ENCODE measurements at regions not wholly inside any gene's neighbourhood (a gene's known extent, or its start where the extent isn't known, plus 50 kb on each side); places are given as distances from the start of the nearest gene placed in this dataset.

DNA sequence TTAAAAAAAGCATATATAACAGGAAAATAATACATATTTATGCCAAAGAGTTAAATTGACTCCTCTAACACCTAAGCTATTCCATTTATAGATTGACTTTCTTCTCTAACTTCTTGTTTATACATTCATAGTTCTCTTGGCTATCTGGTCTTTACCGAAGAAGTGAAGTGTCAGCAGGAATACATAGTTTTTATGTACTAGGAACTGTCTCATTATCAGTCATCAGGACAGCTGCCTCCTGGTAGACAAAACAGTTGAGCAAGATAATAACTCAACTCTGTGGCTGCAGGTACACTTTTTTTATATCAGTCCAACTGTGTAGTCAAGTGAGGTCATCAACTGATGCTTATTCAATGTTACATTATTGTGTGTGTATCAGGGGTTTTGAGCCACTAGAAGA lies 1436.0 kb upstream of the NUDT12 start:
- TF ChIP-seq, protein P1, sequence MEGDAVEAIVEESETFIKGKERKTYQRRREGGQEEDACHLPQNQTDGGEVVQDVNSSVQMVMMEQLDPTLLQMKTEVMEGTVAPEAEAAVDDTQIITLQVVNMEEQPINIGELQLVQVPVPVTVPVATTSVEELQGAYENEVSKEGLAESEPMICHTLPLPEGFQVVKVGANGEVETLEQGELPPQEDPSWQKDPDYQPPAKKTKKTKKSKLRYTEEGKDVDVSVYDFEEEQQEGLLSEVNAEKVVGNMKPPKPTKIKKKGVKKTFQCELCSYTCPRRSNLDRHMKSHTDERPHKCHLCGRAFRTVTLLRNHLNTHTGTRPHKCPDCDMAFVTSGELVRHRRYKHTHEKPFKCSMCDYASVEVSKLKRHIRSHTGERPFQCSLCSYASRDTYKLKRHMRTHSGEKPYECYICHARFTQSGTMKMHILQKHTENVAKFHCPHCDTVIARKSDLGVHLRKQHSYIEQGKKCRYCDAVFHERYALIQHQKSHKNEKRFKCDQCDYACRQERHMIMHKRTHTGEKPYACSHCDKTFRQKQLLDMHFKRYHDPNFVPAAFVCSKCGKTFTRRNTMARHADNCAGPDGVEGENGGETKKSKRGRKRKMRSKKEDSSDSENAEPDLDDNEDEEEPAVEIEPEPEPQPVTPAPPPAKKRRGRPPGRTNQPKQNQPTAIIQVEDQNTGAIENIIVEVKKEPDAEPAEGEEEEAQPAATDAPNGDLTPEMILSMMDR (conservative IDR thresholded peaks at IDR 0.05), result no peak
- no peak overlapping the region for H3K27ac ChIP-seq

DNA sequence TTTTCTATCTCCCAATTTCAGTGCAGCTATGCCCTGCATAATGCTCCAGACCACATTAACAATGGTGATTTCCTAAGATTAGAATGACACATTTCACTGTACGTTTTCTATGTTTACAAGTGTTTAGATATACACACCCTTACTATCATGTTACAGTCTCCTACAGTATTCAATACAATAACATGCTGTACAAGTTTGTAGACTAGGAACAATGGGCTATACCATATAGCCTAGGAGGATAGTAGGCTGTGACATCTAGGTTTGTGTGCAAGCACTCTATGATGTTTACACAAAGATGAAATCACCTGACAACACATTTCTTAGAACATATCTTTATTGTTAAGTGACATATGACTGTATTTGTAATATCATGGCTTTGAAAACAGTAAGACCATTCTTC lies 1435.6 kb upstream of the NUDT12 start:
- no peak overlapping the region for H3K27ac ChIP-seq

DNA sequence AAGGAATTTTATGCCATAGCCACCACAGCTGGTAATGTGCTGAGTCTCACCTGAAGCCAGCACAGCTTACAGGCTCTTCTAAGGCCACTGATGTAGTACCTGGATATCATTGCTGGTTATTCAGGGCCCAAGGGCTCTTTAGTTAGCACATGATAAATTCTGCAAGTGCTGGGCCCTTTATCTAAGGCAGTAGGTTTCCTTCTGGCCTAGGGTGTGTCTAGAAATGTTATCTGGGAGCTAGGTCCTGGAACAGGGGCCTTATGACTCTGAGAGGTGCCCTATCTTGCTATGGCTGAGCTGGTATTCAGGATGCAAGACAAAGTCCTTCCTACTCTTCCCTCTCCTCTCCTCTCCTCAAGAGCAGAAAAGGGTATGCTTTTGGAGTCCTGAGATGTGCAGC lies 1424.5 kb upstream of the NUDT12 start:
- H3K27ac ChIP-seq, result no peak overlapping the region
- TF ChIP-seq, protein P1 (conservative IDR thresholded peaks at IDR 0.05), result no peak

More for the DNA sequence above, 1435.6 kb upstream of the NUDT12 start:
- TF ChIP-seq, protein P1 (conservative IDR thresholded peaks at IDR 0.05), result no peak

DNA sequence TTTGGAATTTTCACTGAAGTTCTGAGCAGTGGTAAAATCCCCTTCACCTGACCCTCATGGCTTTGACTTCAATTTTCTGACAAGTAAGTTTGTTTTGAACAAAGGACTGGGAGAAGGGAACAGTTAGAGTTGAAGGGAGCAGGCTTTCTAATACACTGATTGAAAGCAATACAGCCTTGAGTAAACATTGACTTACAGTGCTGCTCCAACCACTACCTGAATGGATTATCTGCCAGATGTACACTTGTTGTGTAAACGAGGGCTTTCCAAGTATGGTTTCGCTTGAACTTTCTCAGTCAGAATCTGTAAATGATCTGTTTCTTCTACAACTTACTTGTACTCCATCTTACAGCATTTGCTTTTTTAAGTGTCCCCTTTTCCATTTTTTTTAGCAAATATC lies 1414.9 kb upstream of the NUDT12 start:
- no peak overlapping the region for H3K27ac ChIP-seq
- TF ChIP-seq, protein P1 (conservative IDR thresholded peaks at IDR 0.05), result no peak

DNA sequence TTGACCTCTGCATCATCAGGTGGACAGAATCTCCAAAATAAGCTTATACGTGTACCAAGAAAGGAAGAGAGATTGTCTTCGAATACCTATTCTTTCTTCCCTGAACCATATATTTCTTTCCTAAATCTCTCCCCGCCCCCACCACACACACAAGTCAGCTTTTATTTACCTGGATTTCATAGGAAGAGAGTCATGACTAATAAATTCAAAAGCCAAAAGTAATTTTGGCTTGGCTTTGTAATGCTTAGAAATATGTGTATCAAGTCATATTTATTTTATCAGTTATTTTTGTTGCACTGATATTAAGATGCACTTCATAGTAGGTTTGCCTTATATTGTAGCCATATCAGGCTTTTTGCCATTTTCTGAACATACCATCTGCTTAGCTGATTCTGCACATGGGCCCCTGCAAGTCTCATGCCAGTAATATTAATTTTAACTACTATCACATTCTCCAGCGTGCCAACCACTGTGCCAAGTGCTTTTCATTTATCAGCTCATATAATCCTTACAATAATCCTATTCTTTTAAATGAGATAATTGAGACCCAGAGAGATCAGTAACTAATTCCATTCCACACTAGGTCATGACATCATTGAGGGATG lies 1405.3 kb upstream of the NUDT12 start:
- TF ChIP-seq, protein P1 (conservative IDR thresholded peaks at IDR 0.05), result no peak
- H3K27ac ChIP-seq, result no peak overlapping the region

DNA sequence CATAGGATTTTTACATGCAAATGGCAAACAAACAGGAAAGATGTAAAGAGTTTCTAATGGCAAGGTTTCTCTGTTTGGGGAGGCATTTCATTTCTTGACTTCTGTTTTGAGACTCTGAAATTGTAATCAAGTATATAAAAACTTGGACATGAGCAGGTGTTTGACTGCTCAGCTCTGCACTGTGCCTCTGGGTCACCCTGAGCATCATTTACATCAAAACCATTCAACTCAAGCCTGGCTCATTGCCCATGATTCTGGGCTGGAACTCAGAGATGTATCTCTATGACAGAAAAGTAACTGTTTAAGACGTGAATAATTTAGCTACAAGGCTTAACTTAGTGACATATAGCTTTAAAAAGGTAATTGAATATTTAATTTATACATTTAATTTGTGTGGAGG lies 1402.4 kb upstream of the NUDT12 start:
- TF ChIP-seq, protein P1 (conservative IDR thresholded peaks at IDR 0.05), result no peak
- H3K27ac ChIP-seq, result no peak overlapping the region

DNA sequence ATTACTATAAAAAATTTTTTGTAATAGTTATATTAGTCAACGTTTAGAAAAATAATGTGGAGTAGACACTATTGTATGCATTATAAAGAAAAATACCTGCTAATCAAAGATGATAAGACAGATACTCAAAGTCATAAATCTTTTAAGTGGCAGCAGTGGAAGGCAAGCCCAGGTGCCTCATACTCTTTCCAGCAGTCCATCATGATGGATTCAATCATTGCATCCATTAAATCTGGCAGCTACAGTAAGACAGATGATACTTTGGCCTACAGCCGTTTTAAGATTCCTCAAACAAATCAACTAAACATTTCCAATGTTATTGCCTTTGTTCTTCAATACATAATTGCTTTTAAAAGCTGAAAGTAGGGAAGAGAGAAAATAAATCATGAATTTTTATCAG lies 1392.9 kb upstream of the NUDT12 start:
- TF ChIP-seq, protein P1 (conservative IDR thresholded peaks at IDR 0.05), result no peak
- no peak overlapping the region for H3K27ac ChIP-seq

Data from VCaP (cell line).